LNCaP clone FGC (cell line): ENCODE measurements at regions not wholly inside any gene's neighbourhood (a gene's known extent, or its start where the extent isn't known, plus 50 kb on each side); places are given as distances from the start of the nearest gene placed in this dataset.

ENCODE experiments used
- DNase-seq: peaks from one replicate; pipeline ENCODE4 v3.0.0-alpha.2; 2011; ENCODE audit warnings: low read depth
- H3K4me3 ChIP-seq: 2 replicates; pipeline ENCODE4 v1.5.1; 2011; ENCODE audit warnings: mild to moderate bottlenecking, low read depth, low read length, control low read depth
- CTCF ChIP-seq: IDR thresholded peaks from 2 replicates; pipeline ENCODE4 v1.5.1; 2012; ENCODE audit warnings: mild to moderate bottlenecking; ENCODE audit not compliant: control insufficient read depth, insufficient read depth; ENCODE audit errors: extremely low read depth

DNA sequence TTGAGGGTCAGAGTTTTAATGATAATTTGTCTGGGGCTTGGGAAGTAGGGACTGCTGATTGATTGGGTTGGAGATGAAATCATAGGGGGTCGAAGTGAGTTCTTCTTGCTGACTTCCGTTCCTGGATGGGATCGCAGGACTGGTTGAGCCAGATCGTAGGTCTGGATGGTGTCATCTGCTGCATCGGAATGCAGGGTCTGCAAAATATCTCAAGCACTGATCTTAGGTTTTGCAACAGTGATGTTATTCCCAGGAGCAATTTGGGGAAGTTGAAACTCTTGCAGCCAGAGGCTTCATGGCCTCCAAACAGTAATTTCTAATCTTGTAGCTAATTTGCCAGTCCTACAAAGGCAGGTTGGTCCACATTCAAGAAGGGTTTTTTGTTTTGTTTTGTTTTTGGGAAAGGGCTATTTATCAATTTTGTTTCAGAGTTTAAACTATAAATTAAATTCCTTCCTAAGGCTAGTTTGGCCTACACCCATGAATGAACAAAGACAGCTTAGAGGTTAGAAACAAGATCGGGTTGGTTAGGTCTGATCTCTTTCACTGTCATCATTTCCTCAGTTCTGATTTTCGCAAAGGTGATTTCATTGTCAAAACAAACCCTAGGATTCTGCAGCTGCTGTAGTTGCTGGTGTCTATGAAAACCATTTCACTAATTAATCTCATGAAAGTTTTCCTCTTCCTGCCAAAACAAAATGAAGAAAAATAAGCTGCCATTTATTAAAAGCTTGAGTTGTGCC is 388.0 kb downstream of the TMEM232 start:
- no peak for DNase-seq
- H3K4me3 ChIP-seq: no peak overlapping the region
- TF ChIP-seq CTCF: no peak

DNA sequence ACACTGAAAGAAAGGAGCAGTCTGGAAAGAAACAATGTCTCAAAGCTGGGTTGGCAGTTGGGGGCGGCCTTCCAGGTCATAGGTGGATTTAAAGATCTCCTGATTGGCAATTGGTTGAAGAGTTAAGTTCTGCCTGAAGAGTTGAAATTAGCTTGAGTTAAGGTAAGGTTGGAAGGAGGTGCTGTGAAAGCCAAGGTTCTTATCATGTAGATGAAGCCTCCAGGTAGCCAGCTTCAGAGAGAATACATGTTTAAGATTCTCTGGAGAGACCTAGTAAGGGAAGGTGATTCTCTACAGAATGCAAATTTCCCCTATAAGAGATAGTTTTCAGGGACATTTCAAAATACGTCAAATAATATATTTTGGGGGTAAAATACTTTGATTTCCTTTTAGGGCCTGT is 387.1 kb downstream of the TMEM232 start:
- no peak for DNase-seq
- no peak for TF ChIP-seq CTCF
- no peak overlapping the region for H3K4me3 ChIP-seq

DNA sequence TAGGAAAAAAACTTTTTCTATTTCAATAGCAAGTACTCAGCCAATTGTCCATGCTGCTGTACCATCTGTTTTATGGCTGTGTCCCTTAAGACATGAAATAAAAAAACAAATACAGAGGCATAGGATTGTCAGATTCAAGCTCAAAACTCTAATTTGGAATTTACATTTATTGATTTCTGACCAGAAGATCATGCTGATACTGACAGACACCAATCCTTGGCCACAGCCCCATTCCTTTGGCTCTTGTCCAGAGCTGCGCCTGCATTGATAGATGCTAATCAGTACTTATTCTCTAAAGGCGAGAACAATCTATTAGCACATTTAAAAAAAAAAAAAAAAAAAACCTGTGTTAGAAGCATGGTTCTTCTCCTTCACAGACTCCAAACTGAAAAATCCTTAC is 384.6 kb downstream of the TMEM232 start:
- H3K4me3 ChIP-seq: no peak overlapping the region
- TF ChIP-seq CTCF: no peak
- no peak for DNase-seq

DNA sequence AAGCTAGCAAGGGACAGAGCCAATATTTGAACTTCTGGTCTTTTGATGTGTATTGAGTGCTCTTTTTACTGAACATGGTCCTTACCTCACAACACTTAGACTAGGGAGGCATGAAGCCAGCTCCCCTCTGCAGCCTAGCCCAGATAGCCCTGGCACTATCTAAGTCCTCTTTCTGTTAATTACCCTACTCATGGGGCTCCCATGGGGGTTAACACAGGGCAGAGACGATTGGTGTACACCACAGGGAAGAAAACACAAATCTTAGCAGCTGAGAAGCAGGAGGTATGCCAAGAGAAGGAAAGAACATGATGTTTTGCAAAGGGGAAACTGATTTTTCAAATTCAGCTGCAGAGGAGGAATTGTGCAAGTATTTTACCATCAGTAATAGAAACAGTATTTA is 383.8 kb downstream of the TMEM232 start:
- TF ChIP-seq CTCF: no peak
- no peak for DNase-seq
- no peak overlapping the region for H3K4me3 ChIP-seq

- no peak overlapping the region for H3K4me3 ChIP-seq
- no peak for DNase-seq
- no peak for TF ChIP-seq CTCF
These were observed 382.9 kb downstream of the TMEM232 start for GRCh38 chr5:110343616-110344015.

DNA sequence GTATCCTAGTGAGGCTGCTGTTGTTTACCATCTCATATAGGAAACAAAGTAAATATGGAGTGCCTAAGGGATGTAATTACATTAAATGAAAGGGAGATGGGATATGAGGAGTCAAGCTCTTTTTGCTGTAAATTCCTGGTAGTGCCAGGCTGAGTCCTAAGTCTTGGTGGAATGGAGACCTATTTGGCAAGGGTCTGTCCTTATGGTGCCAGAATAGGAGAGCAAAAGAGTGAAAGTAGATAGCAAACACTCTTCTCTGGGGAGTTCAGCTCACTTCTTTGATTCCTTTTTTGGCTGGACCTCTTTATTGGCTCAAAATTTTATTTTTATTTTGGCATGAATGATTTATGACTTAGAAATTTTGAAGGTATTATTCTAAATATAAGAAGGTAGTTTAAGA is 380.8 kb downstream of the TMEM232 start:
- H3K4me3 ChIP-seq: no peak overlapping the region
- no peak for TF ChIP-seq CTCF
- DNase-seq: no peak

DNA sequence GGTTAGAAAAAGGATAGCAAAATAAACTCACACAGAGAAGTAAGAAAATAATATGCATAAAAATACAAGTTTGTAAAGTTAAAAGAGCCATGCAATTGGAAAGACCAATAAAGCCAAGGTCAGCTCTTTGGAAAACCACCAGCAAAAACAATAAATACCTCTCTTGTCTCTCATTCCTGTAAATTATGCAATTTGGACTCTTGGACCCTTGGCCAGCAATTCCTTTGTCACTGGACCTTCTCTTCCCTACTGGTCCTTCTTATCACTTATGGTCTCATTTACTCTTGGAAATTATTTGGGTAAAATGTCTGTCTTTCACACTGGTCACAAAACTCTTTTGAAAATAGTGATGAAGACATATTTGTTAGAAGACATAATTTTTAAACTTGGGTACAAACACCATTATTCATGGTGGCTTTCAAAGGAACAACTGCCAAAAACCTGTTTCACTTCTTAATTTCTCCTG is 379.5 kb downstream of the TMEM232 start:
- TF ChIP-seq CTCF: no peak
- no peak overlapping the region for H3K4me3 ChIP-seq
- no peak for DNase-seq
